Head of caudate nucleus (tissue), 42 donors: ENCODE measurements at regions not wholly inside any gene's neighbourhood (a gene's known extent, or its start where the extent isn't known, plus 50 kb on each side); places are given as distances from the start of the nearest gene placed in this dataset.
A peak's percentile ranks its signal among the peaks of the same experiment; 100 is the strongest.
"Not testable (repeated sequence)": the region's sequence is repeated elsewhere in the genome, so short reads cannot be mapped to it uniquely, and the experiment has no call there.

Experiments used
- DNase-seq, 42 donors: peaks; one replicate each; pipeline versions ENCODE4 v3.0.0 to v3.0.0-alpha.2; 2020 to 2021; ENCODE audit warnings: mixed read lengths in 7 of 42
- intact Hi-C: fragments of 100-400 bp; cut with DNase I; formaldehyde crosslinking; loops from one replicate; pipeline ENCODE4 v1.15.0; 2022

DNA sequence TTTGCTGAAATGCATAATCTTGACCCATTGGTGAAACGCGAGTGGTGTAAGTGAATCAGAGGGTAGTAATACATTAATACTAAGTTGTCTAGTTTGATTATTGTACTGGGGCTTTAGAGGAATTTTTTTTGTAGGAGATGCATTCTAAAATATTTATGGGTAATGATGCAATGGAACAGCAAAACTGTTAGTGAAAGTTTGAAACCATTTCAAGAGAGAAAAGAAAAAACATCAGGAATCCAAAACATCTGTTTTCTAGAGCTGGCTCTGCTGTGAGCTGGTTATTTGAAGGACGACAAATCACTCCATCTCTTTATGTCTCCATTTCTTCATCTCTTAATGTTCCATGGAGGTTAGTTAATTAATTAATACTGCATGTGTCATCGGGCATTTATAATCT, 351.9 kb upstream of the FAT1 start:
- no peak for DNase-seq
- intact Hi-C loops = no loop called here

DNA sequence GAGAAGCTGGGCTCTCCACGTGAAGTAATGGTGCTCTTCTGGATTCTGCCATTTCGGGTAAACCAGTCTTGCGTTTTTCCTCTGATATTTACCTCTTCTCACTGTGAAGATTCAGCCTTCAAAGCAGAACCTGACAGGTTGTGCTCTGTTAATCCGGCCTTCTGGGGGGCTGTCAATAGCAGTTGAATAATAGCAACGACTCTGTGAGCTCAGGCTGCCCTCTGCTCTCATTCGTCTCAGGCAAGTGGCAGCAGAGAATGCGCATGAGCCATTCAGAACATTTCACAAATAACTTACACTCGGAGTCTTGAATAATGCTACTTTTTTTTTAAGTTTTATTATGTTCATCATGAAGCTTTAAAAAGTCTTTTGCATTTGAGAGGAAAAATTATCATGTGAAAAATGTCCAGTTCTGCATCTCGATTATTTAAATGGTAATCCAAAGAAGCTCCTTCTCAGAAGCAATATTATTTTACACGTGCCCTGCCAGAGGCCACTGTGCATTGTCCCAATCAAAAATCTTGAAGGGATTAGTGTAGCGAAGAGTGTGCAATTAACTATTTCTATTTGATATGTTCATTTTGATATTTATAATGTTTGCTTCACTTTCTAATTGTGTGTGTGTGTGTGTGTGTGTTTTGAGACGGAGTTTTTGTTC, 354.2 kb upstream of the FAT1 start:
- DNase-seq = no peak
- intact Hi-C loops = no loop called here

DNA sequence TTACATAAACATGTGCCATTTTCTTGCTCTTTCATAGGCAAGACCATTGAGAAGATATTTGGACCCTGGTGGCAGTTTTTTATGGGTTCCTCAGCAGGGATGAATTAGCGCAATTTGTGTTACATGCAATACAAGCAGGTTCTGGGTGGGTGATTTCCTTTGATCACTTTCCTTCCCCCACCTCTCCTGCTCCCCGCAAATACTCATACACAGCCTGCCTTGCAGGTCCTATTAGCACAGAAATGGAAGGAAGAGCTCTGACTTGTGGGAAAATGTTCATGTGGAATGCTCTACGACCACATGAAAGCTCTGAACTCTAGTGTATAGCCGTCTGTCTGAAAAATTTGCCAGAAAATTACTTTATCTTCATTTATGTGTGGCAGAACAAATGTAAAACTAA, 361.0 kb upstream of the FAT1 start:
- intact Hi-C loops = no loop called here
- no peak for DNase-seq

- intact Hi-C loops = no loop called here
- DNase-seq = no peak
Measured at GRCh38 chr4:187085339-187085738, 361.7 kb upstream of the FAT1 start.

DNA sequence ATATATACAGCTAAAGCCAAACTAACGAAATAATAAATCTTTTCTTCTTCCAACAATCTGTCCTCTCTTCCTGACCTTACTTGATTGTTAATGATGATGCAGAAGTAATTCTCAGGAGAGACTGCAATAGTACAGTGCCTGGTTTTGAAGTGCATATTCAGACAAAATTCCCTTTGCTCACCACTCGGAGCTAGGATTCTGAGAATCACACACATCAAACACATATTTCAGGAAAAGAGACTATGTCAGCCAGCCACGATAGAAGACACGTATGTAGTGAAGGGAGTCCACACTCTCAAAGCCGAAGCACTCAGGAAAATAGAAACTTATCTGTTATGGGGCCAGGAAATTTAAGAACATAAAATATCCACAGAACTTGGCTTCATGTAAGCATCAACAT, 362.5 kb upstream of the FAT1 start:
- intact Hi-C loops = no loop called here
- no peak for DNase-seq

GRCh38 chr4:187088070-187088799, 364.6 kb upstream of the FAT1 start:
- intact Hi-C loops = no loop called here
- no peak for DNase-seq

DNA sequence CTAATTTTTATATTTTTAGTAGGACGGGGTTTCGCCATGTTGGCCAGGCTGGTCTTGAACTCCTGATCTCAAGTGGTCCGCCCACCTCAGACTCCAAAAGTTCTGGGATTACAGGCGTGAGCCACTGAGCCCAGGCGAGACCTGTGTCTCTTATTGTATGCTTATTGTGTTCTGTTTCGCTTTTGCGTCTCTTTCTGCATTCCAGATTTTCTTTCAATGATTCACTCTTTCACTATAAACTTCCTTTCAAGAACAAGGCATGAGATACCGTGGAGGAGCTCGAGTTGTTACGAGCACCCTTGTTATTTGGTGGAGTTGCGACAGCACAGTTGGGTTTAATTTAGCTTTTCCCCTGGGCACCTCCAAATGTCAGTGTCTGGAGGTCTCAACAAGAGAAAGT, 366.7 kb upstream of the FAT1 start:
- no peak for DNase-seq
- intact Hi-C loops = no loop called here

DNA sequence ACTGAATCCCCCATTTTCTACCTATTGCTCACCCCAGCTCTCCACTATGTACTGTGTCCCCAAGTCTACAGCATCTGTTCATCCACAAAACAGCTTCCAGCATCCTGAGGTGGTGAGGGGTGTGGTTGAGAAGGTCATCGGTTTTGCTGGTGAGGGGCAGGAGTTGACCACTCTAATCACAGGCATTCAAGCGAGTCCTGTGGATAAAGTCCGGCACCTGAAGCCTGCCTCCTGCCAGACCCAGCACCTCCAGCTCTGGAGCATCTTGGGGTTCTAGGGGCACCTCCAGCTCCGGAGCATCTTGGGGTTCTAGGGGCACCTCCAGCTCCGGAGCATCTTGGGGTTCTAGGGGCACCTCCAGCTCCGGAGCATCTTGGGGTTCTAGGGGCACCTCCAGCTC, 367.2 kb upstream of the FAT1 start:
- intact Hi-C loops, DNase-seq: not testable (repeated sequence)

DNA sequence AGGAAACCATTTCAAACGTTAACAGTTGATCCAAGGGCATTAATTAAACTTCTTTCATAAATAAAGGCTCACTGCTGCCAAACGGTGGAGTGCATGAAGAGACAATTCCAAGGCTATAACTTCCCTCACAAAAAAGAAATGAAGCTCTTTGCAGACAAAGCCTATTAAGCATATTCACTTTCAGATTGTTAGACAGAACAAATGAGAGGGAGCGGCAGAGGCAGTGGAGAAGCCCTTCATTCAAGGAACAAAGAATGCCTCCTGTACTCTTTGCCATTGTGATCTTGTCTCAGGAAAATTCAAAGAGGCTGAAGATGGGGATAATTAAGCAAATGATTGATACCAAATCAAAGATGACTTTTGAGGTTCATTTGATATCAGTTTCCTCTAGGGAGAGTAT, 370.5 kb upstream of the FAT1 start:
- DNase-seq = no peak
- intact Hi-C loops = no loop called here

GRCh38 chr4:187098429-187098828, 374.8 kb upstream of the FAT1 start:
- DNase-seq = no peak
- intact Hi-C loops = no loop called here

DNA sequence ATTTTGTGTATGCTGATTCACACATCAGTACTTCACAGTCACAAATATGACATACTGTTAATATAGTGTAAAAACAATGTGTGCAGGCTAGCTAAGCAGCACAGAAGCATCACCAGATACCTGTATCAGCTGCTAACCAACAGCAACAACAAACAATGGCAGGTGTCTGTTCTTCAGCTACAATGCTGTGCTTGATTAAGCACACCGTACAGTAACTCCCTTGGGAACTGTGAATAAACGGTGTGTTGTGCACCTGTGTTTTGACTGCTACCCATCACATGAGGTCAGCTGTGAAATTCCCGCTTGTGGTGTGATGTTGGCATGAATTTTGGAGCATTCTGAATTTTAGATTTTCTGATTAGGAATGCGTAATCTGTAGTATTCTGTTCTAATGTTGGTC, 379.7 kb upstream of the FAT1 start:
- intact Hi-C loops = no loop called here

DNA sequence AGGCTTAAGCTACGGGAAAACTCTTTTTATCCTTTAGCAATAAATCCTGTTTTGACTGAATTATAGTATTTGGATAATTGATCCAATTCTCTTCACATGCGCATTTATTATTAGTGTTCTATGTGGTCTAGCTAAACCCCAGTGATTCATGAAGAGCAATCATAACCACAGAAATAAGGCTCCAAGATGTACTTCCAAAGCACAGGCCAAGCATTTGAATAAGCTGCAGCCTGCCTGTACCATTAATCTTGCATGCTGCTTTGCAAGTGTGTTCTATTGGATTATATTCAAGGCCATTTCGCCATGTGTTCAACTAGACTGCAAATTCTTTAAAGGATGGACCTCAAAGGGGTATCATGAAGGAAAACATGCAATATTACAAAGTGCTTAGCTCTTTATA, 385.2 kb upstream of the FAT1 start:
- no peak for DNase-seq
- intact Hi-C loops = no loop called here

More for the DNA sequence above, 379.7 kb upstream of the FAT1 start:
- no peak for DNase-seq

DNA sequence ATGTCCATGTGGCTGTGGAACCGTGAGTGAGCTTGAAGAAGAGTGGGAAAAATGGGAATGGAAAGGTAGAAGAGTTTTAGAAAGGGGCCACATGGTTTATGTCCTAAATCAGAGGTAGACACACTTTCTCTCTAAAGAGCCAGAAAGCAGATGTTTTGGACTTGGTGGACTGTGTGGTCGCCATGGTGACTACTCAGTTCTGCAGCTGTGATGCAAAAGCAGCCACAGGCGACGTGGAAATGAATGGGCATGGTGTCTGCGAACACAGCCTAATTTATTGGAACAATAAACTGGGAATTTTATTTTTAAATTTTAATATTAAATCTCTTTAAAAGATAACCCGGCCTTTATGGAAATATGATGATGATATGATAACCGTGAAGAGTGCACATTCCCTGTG, 386.0 kb upstream of the FAT1 start:
- DNase-seq = no peak

DNA sequence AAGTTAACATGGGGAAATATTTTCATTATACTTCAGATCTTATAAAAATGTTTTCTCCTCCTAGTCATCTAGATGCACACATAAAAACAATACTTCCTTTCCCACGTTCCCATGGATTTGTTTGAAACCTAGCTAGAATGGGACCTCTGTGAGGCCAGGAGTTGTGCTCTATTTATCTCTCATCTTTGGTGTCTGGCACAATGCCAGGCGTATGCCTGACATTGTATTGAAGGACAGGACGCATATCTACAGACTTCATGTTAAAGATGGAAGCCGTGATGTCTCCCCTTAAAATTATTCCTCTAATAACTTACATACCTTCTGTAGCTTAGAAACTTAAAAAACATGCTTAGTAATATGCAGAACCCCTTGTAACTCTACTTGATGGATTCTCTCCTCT, 394.5 kb upstream of the FAT1 start:
- intact Hi-C loops = no loop called here
- no peak for DNase-seq

More for the DNA sequence above, 386.0 kb upstream of the FAT1 start:
- intact Hi-C loops = no loop called here

DNA sequence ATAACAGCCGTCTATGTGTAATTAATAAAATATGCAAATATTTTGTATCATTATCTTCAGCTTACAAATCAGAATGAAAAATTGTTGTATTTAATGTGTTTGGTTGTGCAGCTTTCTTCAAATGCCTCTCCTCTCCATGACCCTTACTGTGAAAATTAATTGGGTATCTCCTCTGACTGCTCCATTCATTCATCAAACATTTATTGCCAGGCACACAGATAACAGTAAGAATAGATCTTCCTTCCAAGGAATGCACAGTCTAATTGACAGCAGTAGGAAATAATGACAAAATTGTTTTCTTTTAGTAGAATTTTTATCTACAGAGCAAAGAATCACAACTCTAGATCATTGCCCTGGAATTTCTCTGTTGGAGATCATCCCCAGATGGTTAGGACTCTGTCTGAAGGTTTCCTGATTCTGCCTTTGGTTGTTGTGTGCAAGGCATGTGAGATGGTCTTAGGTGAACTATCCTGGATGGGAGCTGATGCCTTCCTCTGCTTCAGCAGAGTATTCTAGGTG, 395.0 kb upstream of the FAT1 start:
- intact Hi-C loops = no loop called here
- no peak for DNase-seq

DNA sequence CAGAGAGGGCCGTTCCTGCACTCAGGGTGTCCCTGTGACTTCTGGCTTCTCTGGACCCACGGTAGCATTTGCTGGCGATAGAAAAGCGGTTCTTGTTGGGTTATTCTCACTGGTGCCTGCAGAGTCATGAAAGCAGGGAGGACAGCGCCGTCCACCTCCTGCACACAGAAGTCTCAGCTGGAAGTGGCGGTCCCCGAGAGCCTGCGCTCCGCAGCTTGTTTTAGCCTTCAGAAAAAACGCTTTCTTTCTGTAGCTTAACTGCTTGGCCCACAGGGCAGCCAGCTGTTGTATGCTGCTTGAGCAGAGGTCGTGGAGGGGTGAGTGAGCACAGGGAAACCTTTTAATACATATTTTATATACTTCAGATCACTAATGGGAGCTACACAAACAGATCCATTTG, 400.7 kb upstream of the FAT1 start:
- peak in 3 of 42 donors; percentile 7 to 16 (median 13) for DNase-seq
- intact Hi-C loops = no loop called here

DNA sequence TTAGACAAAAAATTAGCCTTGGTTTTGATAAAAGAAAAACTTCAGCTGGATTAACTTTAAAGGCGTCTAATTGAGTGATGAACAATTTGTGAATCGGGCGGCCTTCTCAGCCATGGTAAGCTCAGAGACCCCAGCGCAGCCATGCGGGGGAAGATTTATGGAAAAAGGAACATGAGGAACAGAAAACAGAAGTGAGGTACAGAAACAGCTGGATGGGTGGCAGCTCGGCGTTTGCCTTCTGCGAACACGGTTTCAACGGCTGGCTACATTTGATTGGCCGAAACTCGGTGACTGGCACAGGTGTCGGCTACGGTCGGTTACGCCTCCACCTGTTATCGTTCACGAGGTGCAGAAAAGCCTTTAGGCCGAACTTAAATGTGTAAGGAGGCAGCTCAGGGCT, 401.4 kb upstream of the FAT1 start:
- intact Hi-C loops = no loop called here
- DNase-seq = no peak

DNA sequence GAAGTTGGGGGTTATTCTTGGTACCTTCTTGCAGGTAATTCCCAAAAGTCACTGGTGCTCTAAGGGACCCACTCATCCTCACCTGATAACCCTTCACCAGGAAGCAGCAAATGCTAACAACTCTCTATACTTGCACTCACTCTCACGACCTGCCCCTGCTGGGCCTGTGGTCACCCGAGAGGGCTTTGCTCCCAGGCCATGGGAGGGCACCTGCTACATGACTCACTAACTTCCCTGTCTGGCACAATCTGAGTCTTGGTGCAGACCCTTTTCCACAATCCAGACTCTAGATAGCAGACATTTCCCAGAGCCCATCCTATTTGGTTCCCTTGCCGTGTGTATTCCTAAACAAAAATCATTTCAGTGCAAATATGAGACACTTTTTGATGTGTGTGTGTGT, 403.8 kb upstream of the FAT1 start:
- no peak for DNase-seq
- intact Hi-C loops = no loop called here

GRCh38 chr4:187128222-187128621, 404.6 kb upstream of the FAT1 start:
- DNase-seq = no peak
- intact Hi-C loops = no loop called here

- DNase-seq = peak in 10 of 42 donors; percentile 8 to 42 (median 18)
Measured at GRCh38 chr4:187128976-187129375, 405.3 kb upstream of the FAT1 start.

DNA sequence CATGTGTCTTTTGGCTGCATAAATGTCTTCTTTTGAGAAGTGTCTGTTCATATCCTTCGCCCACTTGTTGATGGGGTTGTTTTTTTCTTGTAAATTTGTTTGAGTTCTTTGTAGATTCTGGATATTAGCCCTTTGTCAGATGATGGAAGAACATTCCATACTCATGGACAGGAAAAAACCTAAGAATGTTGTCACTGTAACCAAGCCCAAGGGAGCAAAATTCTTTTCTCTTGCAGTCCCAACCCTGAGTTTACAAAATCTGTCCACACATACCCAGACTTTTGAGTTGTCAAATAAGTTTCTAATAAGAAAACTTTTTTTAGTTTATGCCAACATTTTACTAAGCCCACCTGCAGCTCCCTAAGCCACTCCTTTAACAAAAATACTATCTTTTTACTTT, 408.2 kb upstream of the FAT1 start:
- intact Hi-C loops = not testable (repeated sequence)

More at GRCh38 chr4:187128976-187129375, 405.3 kb upstream of the FAT1 start:
- intact Hi-C loops = no loop called here

More for the DNA sequence above, 408.2 kb upstream of the FAT1 start:
- not testable (repeated sequence) for DNase-seq
